ENCODE measurements at regions not wholly inside any gene's neighbourhood (a gene's known extent, or its start where the extent isn't known, plus 50 kb on each side); places are given as distances from the start of the nearest gene placed in this dataset.
A peak's percentile ranks its signal among the peaks of the same experiment; 100 is the strongest.

DNA sequence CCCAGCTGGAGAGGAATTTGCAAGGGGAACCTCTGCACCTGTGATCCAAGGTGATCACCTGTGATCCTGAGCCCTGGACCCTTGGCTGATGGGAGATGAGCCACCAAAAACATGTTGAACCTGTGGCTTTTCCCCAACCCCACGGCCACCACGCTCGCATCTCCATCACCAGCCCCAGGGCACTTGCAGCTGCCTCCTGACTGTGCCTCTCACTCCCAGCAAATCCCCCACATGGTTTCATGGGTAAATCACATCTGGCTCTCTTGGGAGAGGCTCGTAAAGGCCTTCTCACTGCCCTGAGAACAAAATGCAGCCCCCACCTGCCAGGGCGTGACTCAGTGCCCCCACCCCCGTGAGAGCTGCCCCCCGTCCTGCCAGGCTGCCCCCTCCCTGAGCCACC lies 76.0 kb downstream of the RFLNA start:
- H3K27ac ChIP-seq, result peak overlapping the region; percentile 20; the same call in 1 of the 2 replicates
- TF ChIP-seq ZFX (IDR thresholded peaks at IDR 0.05; ENCODE audit: borderline replicate concordance) (no peak), CTCF (IDR thresholded peaks at IDR 0.05) (no peak)

DNA sequence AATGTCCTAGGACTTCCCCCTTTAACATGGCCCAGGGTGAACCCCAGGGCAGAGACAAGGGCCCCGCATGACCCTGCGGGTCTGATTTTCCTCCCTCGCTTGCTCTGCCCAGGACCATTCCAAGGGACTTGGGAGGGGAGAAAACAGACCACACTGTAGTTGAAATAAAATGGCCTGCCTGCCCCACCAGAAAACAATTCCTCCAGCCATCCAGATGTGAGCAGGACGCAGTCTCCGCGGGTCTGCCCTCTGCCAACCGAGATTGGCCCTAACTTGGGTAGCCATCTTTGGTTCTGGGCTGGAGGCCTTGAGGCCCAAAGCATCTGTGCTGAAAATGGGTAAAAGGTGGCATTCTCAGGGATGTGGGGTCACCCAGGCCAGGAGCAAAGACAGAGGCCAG lies 75.5 kb downstream of the RFLNA start:
- H3K27ac ChIP-seq, result peak overlapping the region; percentile 20; the same call in 1 of the 2 replicates
- TF ChIP-seq CTCF (IDR thresholded peaks at IDR 0.05) (no peak), ZFX (IDR thresholded peaks at IDR 0.05; ENCODE audit: borderline replicate concordance) (no peak)

GRCh38 chr12:124369827-124370378 lies 75.0 kb downstream of the RFLNA start:
- TF ChIP-seq CTCF (IDR thresholded peaks at IDR 0.05) (no peak), ZFX (IDR thresholded peaks at IDR 0.05; ENCODE audit: borderline replicate concordance) (no peak)
- 0 out of 2 replicates have a peak overlapping the region, but pooled peaks have one; percentile 18 for H3K27ac ChIP-seq

GRCh38 chr12:124369055-124369826 lies 74.3 kb downstream of the RFLNA start:
- TF ChIP-seq CTCF (IDR thresholded peaks at IDR 0.05) (no peak), ZFX (IDR thresholded peaks at IDR 0.05; ENCODE audit: borderline replicate concordance) (no peak)
- H3K27ac ChIP-seq, result 0 out of 2 replicates have a peak overlapping the region, but pooled peaks have one; percentile 18

- H3K27ac ChIP-seq, result 0 out of 2 replicates have a peak overlapping the region, but pooled peaks have one; percentile 18
- TF ChIP-seq ZFX (IDR thresholded peaks at IDR 0.05; ENCODE audit: borderline replicate concordance) (no peak), CTCF (IDR thresholded peaks at IDR 0.05) (0 out of 2 replicates have a peak, but pooled peaks have one; percentile 8)
Observed at GRCh38 chr12:124368421-124369032, 73.6 kb downstream of the RFLNA start.

DNA sequence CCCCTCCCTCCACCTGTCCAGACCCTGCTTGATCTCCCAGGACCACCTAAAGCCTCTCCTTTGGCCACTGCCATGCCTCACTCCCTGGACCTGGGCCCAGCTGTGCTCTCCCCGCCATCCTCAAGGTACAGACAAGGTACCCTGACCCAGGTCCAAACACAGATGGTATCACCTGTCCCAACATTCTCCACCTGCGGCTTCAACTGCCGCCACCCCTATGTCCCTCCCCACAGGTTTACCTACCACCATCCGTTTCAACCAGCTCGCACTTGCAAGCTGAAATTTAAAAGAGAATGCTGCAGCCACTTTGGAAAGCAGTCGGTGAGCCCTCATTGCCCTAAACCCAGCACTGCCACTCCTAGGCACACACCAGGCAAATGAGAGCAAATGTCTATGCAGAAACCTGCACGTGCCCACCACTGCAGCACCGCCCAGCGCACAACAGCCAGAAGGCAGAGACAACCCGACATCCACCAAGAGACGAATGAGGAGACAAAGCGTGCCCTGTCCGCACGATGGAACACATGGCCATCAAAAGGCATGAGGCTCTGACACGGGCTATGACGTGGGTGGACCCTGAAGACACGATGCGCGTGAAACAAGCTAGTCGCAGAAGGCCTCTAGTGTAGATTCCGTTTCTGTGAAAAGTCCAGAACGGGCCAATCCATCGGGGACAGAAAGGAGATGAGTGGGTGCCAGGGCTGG lies 71.0 kb downstream of the RFLNA start:
- TF ChIP-seq ZFX (IDR thresholded peaks at IDR 0.05; ENCODE audit: borderline replicate concordance), result no peak
- TF ChIP-seq CTCF (IDR thresholded peaks at IDR 0.05), result no peak
- H3K27ac ChIP-seq, result no peak overlapping the region
